Body of pancreas (tissue), 4 donors: ENCODE measurements at regions not wholly inside any gene's neighbourhood (a gene's known extent, or its start where the extent isn't known, plus 50 kb on each side); places are given as distances from the start of the nearest gene placed in this dataset.
"Not testable (repeated sequence)": the region's sequence is repeated elsewhere in the genome, so short reads cannot be mapped to it uniquely, and the experiment has no call there.

Source experiments
- ATAC-seq: fragments of 150-250 bp; one replicate; pipeline ENCODE4 v1.9.1; 2016
- DNase-seq, 4 donors: peaks; one replicate each; pipeline ENCODE4 v3.0.0-alpha.2; 2019
- H3K27ac ChIP-seq, 4 donors: fragments of 200-600 bp; sonication (generic); 1 replicate in 3 of 4; 2 replicates in 1 of 4; pipeline versions ENCODE4 v1.5.1 to v1.6.1; 2016 to 2019; ENCODE audit warnings: mild to moderate bottlenecking in 1 of 4, mixed read lengths in 1 of 4, moderate library complexity in 1 of 4
- H3K27me3 ChIP-seq, 2 donors: fragments of 200-600 bp; sonication (generic); one replicate each; pipeline ENCODE4 v1.6.0; 2016; ENCODE audit warnings: mild to moderate bottlenecking in 1 of 2
- H3K36me3 ChIP-seq, 2 donors: fragments of 200-600 bp; sonication (generic); replicated peaks in 1 of 2; 2 replicates each; pipeline ENCODE4 v1.5.1; 2016; ENCODE audit warnings: low read depth in 2 of 2; ENCODE audit not compliant: insufficient read depth in 1 of 2
- H3K4me1 ChIP-seq: fragments of 200-600 bp; sonication (generic); one replicate; pipeline ENCODE4 v1.6.0; 2016
- H3K4me3 ChIP-seq, 2 donors: fragments of 200-600 bp; sonication (generic); 1 replicate in 1 of 2; 2 replicates in 1 of 2; pipeline ENCODE4 v1.5.1; 2016 to 2019
- H3K9me3 ChIP-seq, 3 donors: fragments of 200-600 bp; sonication (generic); 1 replicate in 2 of 3; 2 replicates in 1 of 3; pipeline ENCODE4 v1.5.1; 2016
- POLR2A ChIP-seq, 3 donors: fragments of 450-650 bp; IDR thresholded peaks; one replicate each; pipeline ENCODE4 v1.6.1; 2016; ENCODE audit warnings: antibody characterized with exemption in 3 of 3, mild to moderate bottlenecking in 2 of 3
- WGBS, 2 donors: methylation state at CpG; one replicate each; pipeline ENCODE4 v1.1.5; 2017; 5-methylcytosine and 5-hydroxymethylcytosine counted together
- intact Hi-C: fragments of 100-400 bp; cut with DNase I; formaldehyde crosslinking; loops from one replicate; pipeline ENCODE4 v1.15.1; 2023
- TF ChIP-seq, protein P1 (sequence below), 7 experiments: fragments of 450-650 bp in 4 of 7; fragments of 200-600 bp in 3 of 7; sonication (generic) in 3 of 7; IDR thresholded peaks; one replicate each; pipeline ENCODE4 v1.5.1; 2016 to 2019; ENCODE audit warnings: antibody characterized with exemption in 7 of 7

- H3K36me3 ChIP-seq: no peaks in the 10 kb centered on the region
- intact Hi-C loops: no loop called here
- no peak overlapping the region for H3K27ac ChIP-seq
- ATAC-seq (no peak), DNase-seq (no peak)
- no peak overlapping the region for H3K4me3 ChIP-seq
- H3K9me3 ChIP-seq: no peaks in the 10 kb centered on the region
- TF ChIP-seq, protein P1, sequence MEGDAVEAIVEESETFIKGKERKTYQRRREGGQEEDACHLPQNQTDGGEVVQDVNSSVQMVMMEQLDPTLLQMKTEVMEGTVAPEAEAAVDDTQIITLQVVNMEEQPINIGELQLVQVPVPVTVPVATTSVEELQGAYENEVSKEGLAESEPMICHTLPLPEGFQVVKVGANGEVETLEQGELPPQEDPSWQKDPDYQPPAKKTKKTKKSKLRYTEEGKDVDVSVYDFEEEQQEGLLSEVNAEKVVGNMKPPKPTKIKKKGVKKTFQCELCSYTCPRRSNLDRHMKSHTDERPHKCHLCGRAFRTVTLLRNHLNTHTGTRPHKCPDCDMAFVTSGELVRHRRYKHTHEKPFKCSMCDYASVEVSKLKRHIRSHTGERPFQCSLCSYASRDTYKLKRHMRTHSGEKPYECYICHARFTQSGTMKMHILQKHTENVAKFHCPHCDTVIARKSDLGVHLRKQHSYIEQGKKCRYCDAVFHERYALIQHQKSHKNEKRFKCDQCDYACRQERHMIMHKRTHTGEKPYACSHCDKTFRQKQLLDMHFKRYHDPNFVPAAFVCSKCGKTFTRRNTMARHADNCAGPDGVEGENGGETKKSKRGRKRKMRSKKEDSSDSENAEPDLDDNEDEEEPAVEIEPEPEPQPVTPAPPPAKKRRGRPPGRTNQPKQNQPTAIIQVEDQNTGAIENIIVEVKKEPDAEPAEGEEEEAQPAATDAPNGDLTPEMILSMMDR (IDR thresholded peaks at IDR 0.05): no peak
- no peak for TF ChIP-seq POLR2A (IDR thresholded peaks at IDR 0.05)
- WGBS, 2 donors: 20 to 22% methylated on average over 1 of the region's 1 CpG
- no peaks in the 10 kb centered on the region for H3K4me1 ChIP-seq
- H3K27me3 ChIP-seq: no peaks in the 10 kb centered on the region
These were observed 88.1 kb downstream of the POSTN start for GRCh38 chr13:37510441-37510840.

DNA sequence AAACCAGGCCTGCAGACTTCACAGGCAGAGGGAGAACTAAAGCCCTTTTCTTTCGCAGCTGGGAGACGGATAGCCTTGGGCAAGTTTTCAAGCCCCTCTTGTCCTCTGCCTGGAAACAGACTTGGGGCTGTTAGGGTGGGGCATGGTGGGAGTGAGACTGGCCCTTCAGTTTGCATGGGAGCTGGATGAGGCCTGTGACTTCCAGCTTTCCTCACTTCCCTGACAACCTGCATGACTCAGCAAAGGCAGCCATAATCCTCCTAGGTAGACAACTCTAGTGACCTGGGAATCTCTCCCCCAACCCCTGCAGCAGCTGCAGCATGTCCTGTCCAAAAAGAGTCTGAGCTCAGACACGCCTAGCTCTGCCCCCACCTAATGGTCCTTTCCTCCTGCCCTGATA, 93.0 kb downstream of the POSTN start:
- Histone ChIP-seq H3K9me3 (no peaks in the 10 kb centered on the region), H3K27ac (no peak overlapping the region), H3K27me3 (no peaks in the 10 kb centered on the region), H3K4me1 (no peaks in the 10 kb centered on the region), H3K4me3 (no peak overlapping the region), H3K36me3 (no peaks in the 10 kb centered on the region)
- 78 to 81% methylated on average over 3 of the region's 3 CpGs for WGBS, 2 donors
- ATAC-seq: no peak
- DNase-seq: no peak
- no peak for TF ChIP-seq POLR2A (IDR thresholded peaks at IDR 0.05)
- TF ChIP-seq, protein P1 (IDR thresholded peaks at IDR 0.05): no peak
- intact Hi-C loops: no loop called here

GRCh38 chr13:37504251-37504650, 94.3 kb downstream of the POSTN start:
- no peak for TF ChIP-seq POLR2A (IDR thresholded peaks at IDR 0.05)
- TF ChIP-seq, protein P1 (IDR thresholded peaks at IDR 0.05): no peak
- intact Hi-C loops: no loop called here
- ATAC-seq: no peak
- no peaks in the 10 kb centered on the region for H3K36me3 ChIP-seq
- 53 to 56% methylated on average over 1 of the region's 1 CpG for WGBS, 2 donors
- no peaks in the 10 kb centered on the region for H3K9me3 ChIP-seq
- no peaks in the 10 kb centered on the region for H3K27me3 ChIP-seq
- no peak overlapping the region for H3K27ac ChIP-seq
- DNase-seq: no peak
- H3K4me1 ChIP-seq: no peaks in the 10 kb centered on the region
- H3K4me3 ChIP-seq: no peak overlapping the region

DNA sequence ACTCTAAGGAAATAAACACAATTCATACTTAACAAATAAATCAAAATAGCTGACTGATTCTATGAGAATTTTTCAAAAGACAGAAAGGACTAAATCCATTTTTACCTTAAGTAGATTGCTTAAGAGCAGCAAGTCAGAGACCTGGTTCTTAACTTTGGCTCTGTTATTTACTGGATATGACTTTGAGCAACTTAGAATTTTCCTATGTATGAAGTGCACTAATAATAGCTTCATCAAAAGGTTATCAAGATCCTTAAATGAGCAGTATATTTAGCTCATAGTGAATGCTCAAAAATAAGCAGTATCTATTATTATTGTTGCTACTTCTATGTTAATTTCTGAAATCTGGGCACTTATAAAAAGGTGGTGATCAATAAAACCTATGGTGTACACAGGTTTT, 95.3 kb downstream of the POSTN start:
- Histone ChIP-seq H3K4me3 (no peak overlapping the region), H3K27ac (no peak overlapping the region), H3K9me3 (no peaks in the 10 kb centered on the region), H3K4me1 (no peaks in the 10 kb centered on the region), H3K36me3 (no peaks in the 10 kb centered on the region), H3K27me3 (no peaks in the 10 kb centered on the region)
- TF ChIP-seq, protein P1 (IDR thresholded peaks at IDR 0.05): no peak
- no peak for TF ChIP-seq POLR2A (IDR thresholded peaks at IDR 0.05)
- intact Hi-C loops: no loop called here
- DNase-seq: no peak
- no peak for ATAC-seq

DNA sequence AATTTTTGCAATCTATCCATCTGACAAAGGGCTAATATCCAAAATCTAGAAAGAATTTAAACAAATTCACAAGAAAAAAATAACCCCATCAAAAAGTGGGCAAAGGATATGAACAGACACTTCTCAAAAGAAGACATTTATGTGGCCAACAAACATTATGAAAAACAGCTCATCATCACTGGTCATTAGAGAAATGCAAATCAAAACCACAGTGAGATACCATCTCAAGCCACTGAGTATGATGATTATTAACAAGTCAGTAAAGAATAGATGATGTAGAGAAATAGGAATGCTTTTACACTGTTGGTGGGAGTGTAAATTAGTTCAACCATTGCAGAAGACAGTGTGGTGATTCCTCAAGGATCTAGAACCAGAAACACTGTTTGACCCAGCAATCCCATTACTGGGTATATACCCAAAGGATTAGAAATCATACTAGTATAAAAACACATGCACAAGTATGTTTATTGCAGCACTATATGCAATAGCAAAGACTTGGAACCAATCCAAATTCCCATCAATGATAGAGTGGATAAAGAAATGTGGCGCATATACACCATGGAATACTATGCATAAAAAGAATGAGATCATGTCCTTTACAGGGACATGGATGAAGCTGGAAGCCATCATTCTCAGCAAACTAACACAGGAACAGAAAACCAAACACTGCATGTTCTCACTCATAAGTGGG, 96.1 kb downstream of the POSTN start:
- H3K27ac ChIP-seq, ATAC-seq, H3K4me3 ChIP-seq, intact Hi-C loops, H3K27me3 ChIP-seq, DNase-seq, H3K36me3 ChIP-seq, H3K4me1 ChIP-seq, H3K9me3 ChIP-seq: not testable (repeated sequence)
- WGBS, 2 donors: 78 to 93% methylated on average over 1 of the region's 1 CpG
